ENCODE measurements at regions not wholly inside any gene's neighbourhood (a gene's known extent, or its start where the extent isn't known, plus 50 kb on each side); places are given as distances from the start of the nearest gene placed in this dataset.

GRCh38 chrX:95585321-95585720 is 1099.3 kb upstream of the DIAPH2 start:
- TF ChIP-seq ZFX (IDR thresholded peaks at IDR 0.05), result no peak
- TF ChIP-seq, protein P1, sequence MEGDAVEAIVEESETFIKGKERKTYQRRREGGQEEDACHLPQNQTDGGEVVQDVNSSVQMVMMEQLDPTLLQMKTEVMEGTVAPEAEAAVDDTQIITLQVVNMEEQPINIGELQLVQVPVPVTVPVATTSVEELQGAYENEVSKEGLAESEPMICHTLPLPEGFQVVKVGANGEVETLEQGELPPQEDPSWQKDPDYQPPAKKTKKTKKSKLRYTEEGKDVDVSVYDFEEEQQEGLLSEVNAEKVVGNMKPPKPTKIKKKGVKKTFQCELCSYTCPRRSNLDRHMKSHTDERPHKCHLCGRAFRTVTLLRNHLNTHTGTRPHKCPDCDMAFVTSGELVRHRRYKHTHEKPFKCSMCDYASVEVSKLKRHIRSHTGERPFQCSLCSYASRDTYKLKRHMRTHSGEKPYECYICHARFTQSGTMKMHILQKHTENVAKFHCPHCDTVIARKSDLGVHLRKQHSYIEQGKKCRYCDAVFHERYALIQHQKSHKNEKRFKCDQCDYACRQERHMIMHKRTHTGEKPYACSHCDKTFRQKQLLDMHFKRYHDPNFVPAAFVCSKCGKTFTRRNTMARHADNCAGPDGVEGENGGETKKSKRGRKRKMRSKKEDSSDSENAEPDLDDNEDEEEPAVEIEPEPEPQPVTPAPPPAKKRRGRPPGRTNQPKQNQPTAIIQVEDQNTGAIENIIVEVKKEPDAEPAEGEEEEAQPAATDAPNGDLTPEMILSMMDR (conservative IDR thresholded peaks at IDR 0.05), result no peak
- H3K27ac ChIP-seq, result no peak overlapping the region

DNA sequence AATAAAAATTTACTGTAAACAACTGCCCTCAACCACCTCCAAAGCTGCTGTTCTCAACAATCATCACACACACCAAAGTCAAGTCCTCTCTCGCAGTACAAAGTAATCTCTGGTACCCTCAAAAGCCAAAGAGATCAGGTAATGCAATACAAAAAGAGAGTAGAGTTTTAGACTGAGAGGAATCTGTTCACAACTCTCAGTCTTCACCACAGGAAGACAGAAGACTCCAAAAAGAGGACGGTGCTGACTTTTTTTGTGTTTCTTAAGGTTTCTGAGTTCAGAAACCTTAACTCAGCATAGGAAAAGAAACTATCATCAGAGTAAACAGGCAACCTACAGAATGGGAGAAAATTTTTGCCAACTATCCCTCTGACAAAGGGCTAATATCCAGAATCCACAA is 1072.3 kb upstream of the DIAPH2 start:
- TF ChIP-seq ZFX (IDR thresholded peaks at IDR 0.05), result no peak
- TF ChIP-seq, protein P1 (conservative IDR thresholded peaks at IDR 0.05), result no peak
- no peak overlapping the region for H3K27ac ChIP-seq

DNA sequence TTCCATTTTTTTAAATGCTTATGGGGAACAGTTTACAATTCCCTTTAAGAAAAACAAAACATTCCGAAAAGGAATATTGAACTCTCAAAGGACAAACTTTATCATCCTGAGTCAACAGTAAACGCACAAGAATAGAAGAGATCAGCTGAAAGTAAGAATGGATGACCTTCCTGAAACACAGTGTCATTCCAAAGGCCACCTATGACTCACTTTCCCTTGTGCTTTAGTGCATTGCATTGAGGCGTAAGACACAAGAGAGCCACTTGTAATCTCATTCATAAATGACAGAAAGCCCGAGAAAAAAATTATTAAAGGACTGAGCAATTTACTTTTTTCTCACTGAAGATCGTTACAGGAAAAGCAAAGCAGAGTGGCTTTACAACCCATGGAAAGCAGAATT is 1062.4 kb upstream of the DIAPH2 start:
- no peak for TF ChIP-seq ZFX (IDR thresholded peaks at IDR 0.05)
- TF ChIP-seq, protein P1 (conservative IDR thresholded peaks at IDR 0.05), result no peak
- no peak overlapping the region for H3K27ac ChIP-seq

GRCh38 chrX:95626748-95627147 is 1057.9 kb upstream of the DIAPH2 start:
- no peak overlapping the region for H3K27ac ChIP-seq
- TF ChIP-seq, protein P1 (conservative IDR thresholded peaks at IDR 0.05), result no peak
- no peak for TF ChIP-seq ZFX (IDR thresholded peaks at IDR 0.05)

- no peak for TF ChIP-seq ZFX (IDR thresholded peaks at IDR 0.05)
- TF ChIP-seq, protein P1 (conservative IDR thresholded peaks at IDR 0.05), result no peak
- no peak overlapping the region for H3K27ac ChIP-seq
Observed at GRCh38 chrX:95628796-95629195, 1055.8 kb upstream of the DIAPH2 start.

DNA sequence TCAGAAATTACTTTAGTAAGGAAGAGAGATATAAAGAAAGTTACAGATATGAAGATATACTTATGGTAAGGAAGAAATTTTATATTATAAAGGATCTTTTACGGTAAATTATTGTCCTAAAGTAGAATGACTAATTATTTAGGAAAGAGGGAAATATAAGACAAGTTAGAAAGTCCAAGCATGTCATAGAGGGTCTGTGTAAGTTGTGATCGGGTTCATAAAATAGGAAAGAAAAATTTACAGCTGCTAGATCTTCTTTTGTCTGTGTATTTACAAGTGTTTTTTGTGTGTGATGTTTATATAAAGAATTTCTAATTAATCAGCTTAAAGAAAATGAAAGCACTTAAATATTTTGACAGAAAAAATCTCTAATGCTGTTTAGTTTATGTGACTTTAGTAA is 1054.9 kb upstream of the DIAPH2 start:
- H3K27ac ChIP-seq, result no peak overlapping the region
- no peak for TF ChIP-seq ZFX (IDR thresholded peaks at IDR 0.05)
- TF ChIP-seq, protein P1 (conservative IDR thresholded peaks at IDR 0.05), result no peak

DNA sequence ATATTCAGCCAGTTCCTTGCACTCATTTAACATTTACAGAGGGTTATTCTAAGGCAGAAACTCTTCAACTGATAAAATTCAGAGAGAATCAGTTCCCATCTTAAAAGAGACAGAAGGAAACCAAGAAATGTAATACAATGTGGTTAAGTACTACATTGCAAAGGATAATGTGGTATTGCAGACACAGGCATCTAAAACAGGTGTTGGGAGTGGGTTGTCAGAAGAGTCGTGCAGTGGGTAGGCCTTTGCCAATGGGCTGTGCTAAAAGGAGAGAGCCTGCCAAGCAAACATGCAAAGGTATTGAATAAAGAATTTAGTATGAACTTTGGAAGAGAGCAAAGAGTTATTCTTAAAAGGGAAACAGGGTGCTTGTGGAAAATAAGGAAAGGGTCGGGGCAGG is 1044.4 kb upstream of the DIAPH2 start:
- TF ChIP-seq, protein P1 (conservative IDR thresholded peaks at IDR 0.05), result no peak
- no peak for TF ChIP-seq ZFX (IDR thresholded peaks at IDR 0.05)
- no peak overlapping the region for H3K27ac ChIP-seq

Data from C4-2B (cell line).